B cell (primary cell): ENCODE measurements at regions not wholly inside any gene's neighbourhood (a gene's known extent, or its start where the extent isn't known, plus 50 kb on each side); places are given as distances from the start of the nearest gene placed in this dataset.

ENCODE experiments used
- ATAC-seq: fragments of 200-7000 bp; cut with Tn5 transposase; one replicate; pipeline ENCODE4 v1.10.0; 2021; ENCODE audit warnings: low read depth, mild to moderate bottlenecking, moderate number of reproducible peaks, moderate library complexity
- CTCF ChIA-PET: fragments of 350-600 bp; sonication (Branson Sonifier 250); formaldehyde crosslinking; loops from one replicate; lab custom pipeline; 2021; ENCODE audit warnings: antibody characterized with exemption, inconsistent platforms; lab: Charles Lee
- POLR2A ChIA-PET: fragments of 350-600 bp; sonication (Branson Sonifier 250); formaldehyde crosslinking; loops from one replicate; lab custom pipeline; 2021; ENCODE audit warnings: antibody characterized with exemption; lab: Charles Lee
- DNase-seq: peaks from one replicate; pipeline ENCODE4 v3.0.0; 2013
- H2AFZ ChIP-seq: 2 replicates; pipeline ENCODE4 v1.6.1; 2012; ENCODE audit warnings: mild to moderate bottlenecking, low read depth, low read length; ENCODE audit not compliant: insufficient read depth, poor library complexity, severe bottlenecking
- H3K27ac ChIP-seq, 2 donors: 1 replicate in 1 of 2; 2 replicates in 1 of 2; pipeline ENCODE4 v1.5.1; 2012 to 2013; ENCODE audit warnings: low read length in 2 of 2, mild to moderate bottlenecking in 2 of 2, moderate library complexity in 1 of 2
- H3K27me3 ChIP-seq, 4 experiments: fragments of 200-600 bp in 1 of 4; sonication (generic) in 1 of 4; replicated peaks in 1 of 4; 1 replicate in 2 of 4; 2 replicates in 2 of 4; pipeline versions ENCODE4 v1.6.1 to v1.7.0; 2013 to 2016; ENCODE audit warnings: low read length in 3 of 4, mild to moderate bottlenecking in 2 of 4, mixed read lengths in 1 of 4, moderate library complexity in 1 of 4; ENCODE audit not compliant: insufficient read depth in 4 of 4, control insufficient read depth in 3 of 4; ENCODE audit errors: control extremely low read depth in 1 of 4
- H3K36me3 ChIP-seq, 2 experiments: replicated peaks in 1 of 2; 1 replicate in 1 of 2; 2 replicates in 1 of 2; pipeline versions ENCODE4 v1.6.1 to v1.7.1; 2013; ENCODE audit warnings: low read length in 1 of 2; ENCODE audit not compliant: insufficient read depth in 2 of 2, control insufficient read depth in 1 of 2; ENCODE audit errors: control extremely low read depth in 1 of 2, extremely low read depth in 1 of 2
- H3K4me1 ChIP-seq, 2 donors: fragments of 200-600 bp in 1 of 2; sonication (generic) in 1 of 2; 1 replicate in 1 of 2; 2 replicates in 1 of 2; pipeline versions ENCODE4 v1.5.1 to v1.6.1; 2013 to 2017; ENCODE audit warnings: low read length in 2 of 2; ENCODE audit not compliant: control insufficient read depth in 2 of 2, insufficient read depth in 2 of 2
- H3K4me2 ChIP-seq: replicated peaks from 2 replicates; pipeline ENCODE3; 2012; ENCODE audit warnings: mild to moderate bottlenecking, low read depth, low read length; ENCODE audit not compliant: poor library complexity, severe bottlenecking
- H3K4me3 ChIP-seq, 5 experiments: fragments of 200-600 bp in 1 of 5; sonication (generic) in 1 of 5; 1 replicate in 3 of 5; 2 replicates in 2 of 5; pipeline versions ENCODE4 v1.5.1 to v1.7.0; 2011 to 2016; ENCODE audit warnings: low read length in 4 of 5, mild to moderate bottlenecking in 4 of 5, low read depth in 2 of 5, control low read depth in 1 of 5, moderate library complexity in 1 of 5; ENCODE audit not compliant: insufficient read depth in 1 of 5; ENCODE audit errors: control extremely low read depth in 1 of 5, extremely low read depth in 1 of 5
- H3K79me2 ChIP-seq: fragments of 200-600 bp; sonication (generic); one replicate; pipeline ENCODE4 v1.6.0; 2016; ENCODE audit warnings: low read length; ENCODE audit not compliant: control insufficient read depth, insufficient read depth
- H3K9ac ChIP-seq: fragments of 200-600 bp; sonication (generic); 2 replicates; pipeline ENCODE4 v1.6.1; 2017; ENCODE audit warnings: mild to moderate bottlenecking, low read length, moderate library complexity
- H3K9me3 ChIP-seq, 3 donors: one replicate each; pipeline versions ENCODE4 v1.6.1 to v1.7.1; 2013; ENCODE audit warnings: low read length in 2 of 3; ENCODE audit not compliant: control insufficient read depth in 2 of 3, insufficient read depth in 1 of 3; ENCODE audit errors: control extremely low read depth in 1 of 3
- H4K20me1 ChIP-seq: 2 replicates; pipeline ENCODE4 v1.6.0; 2012; ENCODE audit warnings: mild to moderate bottlenecking, low read length; ENCODE audit not compliant: insufficient read depth, control insufficient read depth, poor library complexity, severe bottlenecking
- H3K27ac Mint-ChIP-seq: one replicate; pipeline ENCODE4 v1.8.0; 2021; ENCODE audit warnings: mixed read lengths
- H3K27me3 Mint-ChIP-seq: one replicate; pipeline ENCODE4 v1.8.0; 2021; ENCODE audit warnings: mixed read lengths
- H3K4me1 Mint-ChIP-seq: one replicate; pipeline ENCODE4 v1.8.0; 2021; ENCODE audit warnings: mixed read lengths
- H3K4me3 Mint-ChIP-seq: one replicate; pipeline ENCODE4 v1.8.0; 2021; ENCODE audit warnings: mixed read lengths
- H3K9me3 Mint-ChIP-seq: one replicate; pipeline ENCODE4 v1.8.0; 2022; ENCODE audit warnings: mixed read lengths; ENCODE audit not compliant: insufficient read depth
- CTCF ChIP-seq: fragments of 200-600 bp; IDR thresholded peaks from one replicate; pipeline ENCODE4 v1.8.0; 2022; ENCODE audit warnings: antibody characterized with exemption, mild to moderate bottlenecking
- EZH2 ChIP-seq: IDR thresholded peaks from 2 replicates; pipeline ENCODE4 v1.6.1; 2012; ENCODE audit warnings: borderline replicate concordance, low read depth, mild to moderate bottlenecking, moderate library complexity, low read length; ENCODE audit not compliant: insufficient read depth, poor library complexity, severe bottlenecking
- WGBS: methylation state at CpG from one replicate; pipeline ENCODE4 v1.1.5; 2013; ENCODE audit warnings: missing lambda C conversion rate; ENCODE audit not compliant: insufficient coverage; 5-methylcytosine and 5-hydroxymethylcytosine counted together
- intact Hi-C: fragments of 100-400 bp; cut with micrococcal nuclease; formaldehyde crosslinking; loops from one replicate; pipeline ENCODE4 v1.10.0; 2022

GRCh38 chr3:22392286-22392685 is 641.3 kb upstream of the ZNF385D start:
- no peak for DNase-seq
- intact Hi-C loops, result no loop called here
- no peaks in the 10 kb centered on the region for H3K9me3 ChIP-seq
- H3K4me3 ChIP-seq, result no peak overlapping the region
- Mint-ChIP-seq H3K4me3 (no peak overlapping the region), H3K4me1 (no peaks in the 10 kb centered on the region), H3K27ac (no peak overlapping the region), H3K27me3 (no peaks in the 10 kb centered on the region), H3K9me3 (no peaks in the 10 kb centered on the region)
- no peak overlapping the region for H2AFZ ChIP-seq
- no peaks in the 10 kb centered on the region for H3K27me3 ChIP-seq
- no peaks in the 10 kb centered on the region for H3K4me1 ChIP-seq
- no peak overlapping the region for H3K4me2 ChIP-seq
- 50% methylated on average over 1 of the region's 2 CpGs for WGBS
- no peaks in the 10 kb centered on the region for H3K36me3 ChIP-seq
- no peaks in the 10 kb centered on the region for H4K20me1 ChIP-seq
- ATAC-seq, result no peak
- POLR2A ChIA-PET, result no interaction called here
- H3K79me2 ChIP-seq, result no peaks in the 10 kb centered on the region
- TF ChIP-seq EZH2 (no peak), CTCF (no peak)
- no peak overlapping the region for H3K9ac ChIP-seq
- CTCF ChIA-PET, result no interaction called here
- H3K27ac ChIP-seq, result no peak overlapping the region

- Mint-ChIP-seq H3K27ac (no peak overlapping the region), H3K4me3 (no peak overlapping the region), H3K9me3 (no peaks in the 10 kb centered on the region), H3K4me1 (no peaks in the 10 kb centered on the region), H3K27me3 (no peaks in the 10 kb centered on the region)
- Histone ChIP-seq H3K9me3 (no peaks in the 10 kb centered on the region), H3K4me1 (no peaks in the 10 kb centered on the region), H4K20me1 (no peaks in the 10 kb centered on the region), H3K79me2 (no peaks in the 10 kb centered on the region), H3K36me3 (no peaks in the 10 kb centered on the region), H3K27me3 (no peaks in the 10 kb centered on the region), H3K9ac (no peak overlapping the region), H3K4me3 (no peak overlapping the region), H2AFZ (no peak overlapping the region), H3K27ac (no peak overlapping the region), H3K4me2 (no peak overlapping the region)
- ChIA-PET CTCF (no interaction called here), POLR2A (no interaction called here)
- intact Hi-C loops, result no loop called here
- no peak for DNase-seq
- no peak for TF ChIP-seq CTCF
- no peak for TF ChIP-seq EZH2
- ATAC-seq, result no peak
Measured at GRCh38 chr3:22392859-22393258, 641.8 kb upstream of the ZNF385D start.
